NCI-H2107 (cell line): ENCODE measurements at regions not wholly inside any gene's neighbourhood (a gene's known extent, or its start where the extent isn't known, plus 50 kb on each side); places are given as distances from the start of the nearest gene placed in this dataset.

Experiments used
- DNase-seq: peaks from one replicate; lab custom pipeline; 2025; lab: John Stamatoyannopoulos, UW

DNA sequence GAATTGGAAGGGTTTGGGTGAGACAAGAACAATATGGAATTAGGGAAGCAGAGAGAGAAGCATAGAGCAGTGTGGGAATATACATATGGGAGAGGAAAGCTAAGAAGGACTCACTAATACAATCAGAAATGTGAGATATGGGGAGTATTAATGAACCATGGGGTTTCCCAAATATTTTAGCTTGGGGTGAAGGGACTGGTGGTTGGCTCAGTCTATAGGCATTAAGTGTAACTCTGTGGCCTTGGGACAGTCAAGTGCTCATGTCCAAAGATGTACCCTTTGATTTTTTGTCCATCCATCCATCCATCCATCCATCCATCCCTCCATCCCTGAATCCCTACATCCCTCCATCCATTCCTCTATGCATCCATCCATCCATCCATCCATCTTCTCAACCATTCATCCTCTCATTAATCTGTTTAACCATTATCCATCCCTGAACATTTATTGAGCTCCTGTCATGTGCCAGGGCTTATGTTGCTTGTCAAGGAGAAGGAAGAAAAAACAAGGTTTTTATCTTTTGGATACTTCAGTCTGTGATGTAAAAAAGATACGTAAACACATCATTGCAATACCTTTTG, 263.4 kb upstream of the CHD6 start:
- DNase-seq, result no peak

DNA sequence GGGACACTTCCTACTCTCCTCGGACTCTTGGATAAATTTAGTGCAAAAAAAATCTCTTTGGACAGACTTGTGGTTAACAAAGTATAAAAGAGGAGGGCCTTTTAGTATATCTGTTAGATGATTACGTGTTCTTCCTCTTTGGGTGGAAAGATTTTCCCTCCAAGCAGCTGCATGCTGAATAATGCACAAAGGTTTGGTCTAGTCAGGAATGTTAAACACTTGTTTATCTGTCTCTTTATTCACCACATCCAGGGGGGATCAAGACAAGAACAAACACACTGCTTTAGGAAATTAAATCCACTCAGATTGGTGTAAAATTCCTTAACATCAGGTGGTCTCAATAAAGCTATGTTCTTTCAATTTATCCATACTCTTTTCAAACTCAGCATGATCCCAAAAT, 260.9 kb upstream of the CHD6 start:
- no peak for DNase-seq

DNA sequence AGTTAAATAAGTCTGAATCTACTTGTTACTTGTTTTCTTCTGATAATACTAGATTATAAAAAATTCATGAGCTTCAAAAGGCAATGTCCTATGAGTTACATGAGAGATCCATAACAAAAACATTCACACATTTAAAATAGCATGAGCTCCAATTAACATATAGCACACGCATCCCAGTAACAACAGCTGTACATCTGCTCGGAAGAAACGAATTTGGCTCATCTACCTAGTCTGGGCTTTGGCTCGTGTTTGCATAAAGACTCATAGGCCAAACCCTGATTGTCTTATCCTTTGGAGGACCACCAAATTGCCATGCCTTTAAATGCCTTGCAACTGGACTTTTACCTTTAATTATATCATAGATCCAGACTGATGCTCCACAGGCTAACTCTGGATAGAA, 259.7 kb upstream of the CHD6 start:
- DNase-seq, result no peak

DNA sequence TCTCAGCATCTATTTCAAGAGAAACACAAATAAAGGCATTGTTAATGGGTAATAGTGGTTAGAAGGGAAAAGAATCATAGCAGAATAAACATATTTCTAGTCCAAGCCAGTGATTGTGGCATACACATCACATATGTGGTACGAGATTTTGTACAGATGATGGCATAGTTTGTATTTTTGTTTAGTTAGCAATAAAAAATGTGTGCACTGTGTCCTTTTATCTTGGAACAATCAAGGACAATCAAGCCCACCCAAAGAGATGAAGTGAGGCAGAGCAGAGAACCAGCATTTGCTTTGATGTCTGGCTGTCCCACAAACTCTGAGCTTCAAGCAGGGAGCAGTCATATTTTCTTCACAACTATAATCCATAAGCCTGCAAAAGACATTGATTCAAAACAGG, 256.5 kb upstream of the CHD6 start:
- no peak for DNase-seq

DNA sequence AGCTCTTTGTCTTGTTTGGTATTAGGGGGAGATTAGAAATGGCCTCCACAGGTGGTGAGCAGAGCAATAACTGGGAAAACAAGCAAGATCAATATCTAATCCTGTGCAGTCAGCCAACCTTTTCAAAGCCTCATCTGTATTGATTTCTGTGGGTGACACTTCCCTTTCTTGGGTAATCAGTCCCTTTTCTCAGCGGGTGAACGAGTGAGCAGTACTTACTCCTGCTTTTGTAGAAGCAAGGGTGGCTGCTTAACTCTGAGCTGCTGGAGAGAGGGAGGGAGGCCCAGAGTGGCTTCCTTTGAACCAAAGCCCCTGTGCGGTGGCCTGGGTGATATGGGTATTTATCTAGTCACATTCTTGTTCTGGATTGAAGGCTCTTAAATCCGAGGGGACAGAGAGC, 254.8 kb upstream of the CHD6 start:
- DNase-seq, result no peak

DNA sequence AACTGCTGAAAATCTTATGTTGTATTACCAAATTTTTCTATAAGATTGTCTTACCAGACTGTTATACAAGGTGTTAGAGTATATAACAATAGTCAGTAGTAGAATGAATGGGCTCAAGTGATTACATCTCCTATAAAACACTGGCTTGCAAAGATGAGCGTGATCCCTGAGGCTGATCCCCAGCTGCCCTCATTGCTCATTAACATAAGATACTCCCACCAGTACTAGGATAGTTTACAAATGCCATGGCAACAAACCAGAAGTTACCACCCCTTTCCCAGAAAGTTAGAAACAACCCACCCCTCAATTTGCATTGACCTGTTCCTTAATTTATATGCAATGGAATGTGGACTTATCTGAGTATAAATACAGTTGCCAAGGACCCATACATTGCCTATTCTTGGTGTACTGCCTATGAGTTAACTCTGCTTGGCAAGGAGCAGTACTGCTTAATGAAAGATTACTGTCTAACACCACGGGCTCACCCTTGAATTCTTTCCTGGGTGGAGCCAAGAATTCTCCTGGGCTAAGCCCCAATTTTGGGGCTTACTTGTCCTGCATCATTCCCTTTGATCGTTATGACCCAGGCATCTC, 252.8 kb upstream of the CHD6 start:
- DNase-seq, result no peak

DNA sequence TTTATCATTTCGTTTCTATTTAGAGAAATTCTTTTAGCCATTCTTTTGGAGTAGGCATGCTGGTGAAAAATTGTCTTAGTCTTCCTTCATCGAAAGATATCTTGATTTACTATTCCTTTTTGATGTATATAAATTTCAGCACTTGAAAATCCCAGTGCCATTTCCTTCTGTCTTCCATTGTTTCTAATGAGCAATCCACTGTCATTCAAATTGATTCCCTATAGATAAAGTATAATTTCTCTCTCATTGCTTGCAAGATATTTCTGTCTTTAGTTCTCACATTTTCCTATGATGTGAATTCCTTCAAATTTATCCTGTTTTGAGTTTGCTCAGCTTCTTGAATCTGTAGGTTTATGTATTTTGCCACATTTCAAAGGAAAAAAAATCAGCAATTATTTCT, 251.1 kb upstream of the CHD6 start:
- DNase-seq, result no peak

DNA sequence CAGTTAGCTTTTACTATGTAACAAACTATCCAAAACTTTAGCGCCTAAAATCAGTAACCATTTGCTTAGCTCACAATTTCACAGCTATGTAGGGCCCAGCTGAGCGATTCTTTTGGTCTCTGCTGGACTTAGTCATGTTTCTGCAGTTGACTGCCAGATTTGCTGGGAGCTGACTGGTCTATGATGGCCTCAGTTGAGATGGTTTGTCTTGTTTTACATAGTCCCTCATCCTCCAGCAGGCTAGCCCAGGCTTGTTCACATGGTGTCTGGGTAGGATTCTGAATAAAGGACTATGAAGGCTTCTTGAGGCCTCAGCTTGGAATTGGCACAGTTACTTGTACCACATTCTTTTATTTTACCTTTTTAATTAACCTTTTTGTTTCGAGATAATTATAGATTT, 247.8 kb upstream of the CHD6 start:
- DNase-seq, result no peak

DNA sequence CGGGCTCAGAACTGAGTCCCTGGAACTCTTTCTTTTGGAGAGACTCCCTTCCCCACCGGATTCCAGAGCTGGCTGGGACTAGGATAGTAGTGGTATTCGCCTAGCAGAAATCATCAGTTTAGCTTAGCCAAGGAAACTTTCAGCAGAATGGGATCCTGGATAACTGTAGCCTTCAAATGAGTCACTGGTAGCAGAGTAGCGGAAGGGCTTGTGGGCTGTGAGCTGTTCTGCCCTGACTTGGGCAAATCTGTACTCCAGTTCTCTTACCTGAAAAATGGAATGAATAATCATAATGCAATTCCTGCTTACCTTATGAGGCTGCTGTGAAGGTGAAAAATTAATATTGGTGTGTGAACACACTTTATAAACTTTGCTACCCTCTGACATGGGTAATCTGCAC, 244.3 kb upstream of the CHD6 start:
- DNase-seq, result no peak

DNA sequence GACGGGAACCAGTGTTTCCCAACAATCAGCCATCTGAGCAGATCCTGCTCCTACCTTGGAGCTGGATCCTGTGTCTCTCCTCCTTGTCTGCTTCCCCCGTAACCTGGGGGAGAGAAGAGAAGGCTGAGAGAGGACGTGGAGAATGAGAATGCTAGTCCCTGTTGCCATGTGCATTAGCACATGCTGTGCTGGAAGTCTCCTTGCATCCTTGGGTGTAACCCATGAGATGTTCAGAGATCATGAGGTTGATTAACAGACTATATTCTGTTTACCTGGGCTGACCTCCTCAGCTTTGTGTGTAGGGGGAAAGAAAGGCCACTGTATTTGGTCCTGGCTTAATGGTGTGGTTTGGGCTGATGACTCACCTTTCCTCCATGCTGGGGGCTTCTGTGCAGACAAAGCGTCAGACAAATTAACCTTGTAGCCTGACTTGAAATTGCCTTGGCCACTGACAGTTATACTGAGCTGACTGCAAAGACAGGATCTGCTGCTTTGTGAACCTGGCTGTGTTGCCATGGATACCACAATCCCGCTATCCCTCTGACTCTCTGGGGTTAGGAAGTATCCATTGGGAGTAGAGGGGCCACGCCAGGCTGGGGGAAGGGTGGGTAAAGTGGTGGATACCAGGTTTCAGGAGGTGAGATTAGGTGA, 243.7 kb upstream of the CHD6 start:
- no peak for DNase-seq

DNA sequence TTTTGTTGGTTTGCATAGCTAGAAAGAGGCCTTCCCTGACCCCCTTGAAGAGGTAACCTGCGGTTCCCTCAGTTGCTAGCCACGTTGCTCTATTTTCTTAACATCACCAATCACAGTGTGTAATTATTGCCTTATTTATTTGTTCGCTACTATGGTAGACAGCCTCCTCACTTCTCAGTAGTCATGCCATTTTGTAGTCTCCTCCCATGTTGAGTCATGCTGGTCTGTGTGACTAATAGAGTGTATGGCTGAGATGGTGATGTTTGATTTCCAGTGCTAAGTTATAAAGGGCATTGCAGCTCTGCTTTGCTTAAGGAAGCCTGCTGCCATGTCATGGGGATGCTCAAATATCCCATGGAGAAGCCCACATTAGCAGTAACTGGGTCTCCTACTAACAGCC, 236.6 kb upstream of the CHD6 start:
- DNase-seq, result no peak

DNA sequence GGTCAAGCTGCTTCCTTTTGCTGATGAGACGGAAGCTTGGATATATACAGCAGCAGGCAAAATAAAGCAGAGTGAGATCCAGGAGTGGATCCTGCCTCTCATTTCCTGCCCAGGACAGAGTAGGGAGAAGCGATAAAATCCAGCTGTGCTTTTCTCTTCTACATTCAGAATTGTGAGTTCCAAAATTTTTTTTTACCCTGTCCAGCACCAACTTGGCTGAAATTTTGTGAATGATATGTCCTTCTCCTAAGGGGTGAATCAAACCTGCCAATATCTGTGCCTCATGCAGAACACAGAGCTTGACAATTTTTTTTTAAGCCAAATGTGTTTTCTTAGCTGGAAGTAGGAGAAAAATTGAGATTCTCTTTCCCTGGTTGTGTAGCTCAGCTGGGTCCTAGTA, 235.6 kb upstream of the CHD6 start:
- no peak for DNase-seq

DNA sequence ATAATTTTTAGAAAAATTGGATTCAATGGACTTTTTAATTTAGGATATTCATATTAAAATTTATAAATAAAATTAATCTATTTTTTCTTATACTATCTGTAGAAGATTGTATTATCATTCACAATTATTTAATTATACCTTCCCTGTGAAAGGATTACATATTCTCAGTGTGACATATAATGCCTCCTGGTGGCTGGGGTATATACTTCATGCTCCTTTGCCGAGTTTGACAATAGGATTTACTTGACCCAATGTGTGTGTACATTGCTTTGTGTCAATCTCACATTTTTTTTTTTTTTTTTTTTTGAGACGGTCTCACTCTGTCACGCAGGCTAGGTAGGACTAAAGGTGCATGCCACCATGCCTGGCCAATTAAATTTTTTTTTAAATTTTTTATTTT, 230.0 kb upstream of the CHD6 start:
- no peak for DNase-seq

DNA sequence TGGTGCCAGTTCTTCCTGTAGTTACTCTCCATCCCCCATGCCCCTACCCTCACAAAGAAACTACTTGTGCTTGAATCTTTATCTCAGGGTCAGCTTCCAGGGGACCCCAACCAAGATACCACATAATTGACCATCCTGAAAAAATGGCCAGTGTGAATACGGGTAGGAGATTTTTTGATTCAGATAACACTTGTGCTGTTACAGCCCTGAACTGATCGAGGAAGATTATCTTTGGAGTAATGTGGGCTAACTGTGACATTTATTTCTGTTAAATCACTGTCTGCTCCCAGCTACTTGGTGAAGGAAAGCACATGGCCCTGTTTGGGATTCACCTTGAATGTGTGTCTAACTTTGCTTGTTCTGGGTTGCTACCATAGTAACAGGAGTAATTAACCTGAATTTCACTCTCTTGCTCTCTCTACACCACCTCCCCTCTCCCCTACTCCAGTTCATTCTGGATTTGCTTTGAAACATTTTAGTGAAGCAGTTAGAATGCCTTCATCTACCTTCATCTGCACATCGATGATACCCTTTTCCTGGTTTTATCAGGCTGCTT, 219.6 kb upstream of the CHD6 start:
- no peak for DNase-seq

DNA sequence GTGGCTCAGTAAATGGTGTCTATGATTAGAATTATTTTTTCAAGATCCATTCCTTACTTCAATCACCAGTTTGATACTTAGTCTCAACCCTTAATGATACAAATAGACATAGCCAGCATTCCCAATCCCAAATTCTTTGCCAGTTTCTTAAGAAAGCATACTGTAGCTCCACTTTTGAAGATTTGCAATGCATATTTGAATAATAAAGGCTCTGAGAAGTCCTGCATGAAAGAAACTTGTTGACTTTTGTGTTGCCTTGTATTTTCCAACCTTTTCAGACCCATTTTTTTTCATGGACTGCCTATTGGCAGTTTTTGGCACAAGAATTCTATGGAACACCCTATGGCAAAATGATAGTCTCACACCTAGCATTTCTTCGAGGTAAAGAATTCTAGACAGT, 215.6 kb upstream of the CHD6 start:
- DNase-seq, result no peak

DNA sequence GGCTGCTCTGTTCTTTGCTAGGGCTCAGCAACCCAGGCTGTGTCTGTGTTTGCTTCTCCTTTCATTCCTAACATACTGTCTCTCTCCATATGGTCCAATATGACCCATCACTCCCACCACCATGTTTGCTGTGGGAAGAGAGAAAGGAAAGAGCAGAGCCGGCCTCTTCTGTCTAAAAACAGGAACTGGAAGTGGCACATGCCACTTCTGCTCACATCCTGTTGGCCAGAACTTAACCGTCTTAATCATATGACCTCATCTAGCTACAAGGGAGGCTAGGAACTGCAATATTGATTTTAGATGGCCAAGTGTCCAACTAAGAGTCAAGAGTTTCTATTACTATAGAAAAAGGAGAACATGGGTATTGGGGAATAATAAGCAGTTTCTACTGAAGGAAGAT, 212.5 kb upstream of the CHD6 start:
- DNase-seq, result no peak

DNA sequence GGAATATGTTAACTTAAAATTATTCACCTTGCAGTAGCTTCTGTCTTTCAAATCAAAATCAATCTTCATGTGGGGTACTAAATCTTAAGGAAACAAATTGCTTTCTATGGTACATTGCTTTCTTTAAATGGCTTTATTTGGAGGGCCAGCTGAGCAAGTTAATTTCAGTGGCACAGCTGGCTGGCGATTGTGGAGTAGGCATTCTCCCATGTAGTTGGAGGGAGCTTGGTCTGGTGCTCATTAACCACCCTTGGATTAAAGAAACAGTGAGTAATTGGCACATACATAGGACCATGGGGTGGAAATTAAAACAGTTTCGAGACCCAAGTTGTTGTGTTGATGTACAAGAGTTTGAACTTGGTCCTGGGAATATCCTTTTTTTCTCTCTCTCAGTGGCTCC, 201.3 kb upstream of the CHD6 start:
- no peak for DNase-seq

DNA sequence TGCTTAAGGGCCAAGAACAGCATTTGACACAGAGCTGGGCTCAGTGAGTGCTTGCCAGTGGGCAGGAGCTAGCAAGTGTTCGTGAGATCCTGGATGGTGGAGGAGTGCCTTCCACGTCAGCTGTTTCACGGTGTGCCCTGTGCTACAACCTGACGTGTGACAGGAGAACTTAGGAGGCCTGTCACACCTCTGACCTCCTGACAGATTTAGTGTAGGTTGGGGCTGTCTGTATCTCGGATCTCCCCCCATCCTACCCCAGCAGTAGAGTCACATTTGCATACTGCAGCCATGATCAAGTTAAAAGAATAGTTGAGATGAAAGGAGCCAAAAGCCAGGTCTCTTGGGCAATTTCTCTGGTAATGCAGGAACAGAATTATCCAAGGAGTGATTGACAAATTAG, 200.8 kb upstream of the CHD6 start:
- no peak for DNase-seq

DNA sequence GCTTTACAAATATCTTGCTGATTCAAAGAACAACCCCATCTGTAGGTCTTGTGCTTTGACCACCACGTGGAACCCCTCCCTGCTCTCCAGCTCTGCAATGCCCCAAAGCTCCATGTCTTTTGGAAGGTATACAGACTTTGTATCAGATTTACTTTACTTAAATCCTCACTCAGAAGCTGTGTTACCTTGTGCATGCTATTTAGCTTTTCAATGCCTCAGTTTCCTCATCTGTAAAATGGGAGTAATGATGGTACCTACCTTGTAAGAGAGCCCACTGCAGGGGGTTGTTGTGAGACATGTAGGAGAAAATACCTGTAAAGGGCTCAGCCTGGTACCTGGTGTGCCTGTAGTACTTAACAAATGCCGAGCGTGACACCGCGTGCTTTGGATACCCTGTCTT, 200.2 kb upstream of the CHD6 start:
- DNase-seq, result no peak

DNA sequence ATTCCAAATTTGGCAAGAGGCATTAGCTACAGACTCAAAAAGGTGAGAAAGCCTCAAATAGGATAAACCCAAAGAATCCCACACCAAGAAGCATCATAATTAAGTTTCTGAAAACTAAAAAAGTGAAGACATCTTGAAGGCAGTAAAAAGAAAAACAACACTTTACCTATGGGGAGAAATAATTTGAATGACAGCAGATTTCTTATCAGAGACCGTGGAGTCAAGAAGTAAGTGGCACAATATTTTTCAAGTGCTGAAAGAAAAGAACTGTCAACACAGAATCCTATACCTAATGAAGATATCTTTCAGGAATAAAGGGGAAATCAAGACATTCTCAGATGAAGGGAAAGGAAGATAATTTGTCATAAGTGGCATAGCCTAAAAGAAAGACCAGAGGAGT, 193.3 kb upstream of the CHD6 start:
- DNase-seq, result no peak

DNA sequence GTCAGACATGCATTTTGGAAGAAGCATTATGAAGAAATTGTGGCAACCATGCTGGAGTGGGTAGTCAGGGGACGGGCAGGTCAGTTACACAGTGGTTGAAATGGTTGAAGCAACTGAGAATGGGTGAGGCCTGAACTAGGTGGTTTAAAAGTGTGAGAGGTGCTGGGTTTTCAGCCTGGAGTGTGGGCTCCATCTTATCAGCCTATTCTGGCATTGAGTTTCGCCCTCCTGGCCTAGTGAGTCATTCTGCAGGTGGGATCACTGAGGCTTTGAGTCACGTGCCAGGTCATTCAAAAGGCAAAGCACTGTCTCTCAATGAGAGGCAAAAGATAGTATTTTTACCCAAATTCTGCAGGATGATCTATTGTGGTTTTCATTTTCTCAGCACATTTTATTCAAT, 181.9 kb upstream of the CHD6 start:
- no peak for DNase-seq

DNA sequence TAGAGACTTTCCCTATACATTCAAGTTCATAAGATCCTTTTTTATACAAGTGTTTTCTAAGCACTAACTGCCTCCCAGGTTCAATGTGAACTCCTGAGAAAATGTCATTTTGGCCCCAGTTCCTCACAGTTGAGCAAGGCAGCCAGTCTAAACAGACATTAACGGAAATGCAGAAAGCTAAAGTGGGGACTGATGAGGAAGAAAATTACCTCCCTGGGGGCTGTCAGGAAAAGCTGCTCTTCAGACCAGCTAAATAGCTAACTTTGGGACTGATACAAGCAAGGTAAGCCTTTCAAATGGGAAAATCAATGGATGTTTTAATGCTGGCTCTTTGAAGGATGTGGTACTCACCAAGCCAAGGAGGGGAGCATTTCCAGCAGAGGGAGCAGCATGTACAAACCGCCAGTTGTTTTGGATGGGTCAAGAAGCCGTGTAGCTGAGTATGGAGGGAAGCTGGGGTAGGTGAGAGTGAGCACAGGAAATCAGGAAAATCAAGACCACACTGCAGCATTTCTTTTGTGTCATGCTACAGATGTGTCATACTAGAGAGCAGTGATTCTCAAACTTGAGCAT, 180.8 kb upstream of the CHD6 start:
- no peak for DNase-seq

DNA sequence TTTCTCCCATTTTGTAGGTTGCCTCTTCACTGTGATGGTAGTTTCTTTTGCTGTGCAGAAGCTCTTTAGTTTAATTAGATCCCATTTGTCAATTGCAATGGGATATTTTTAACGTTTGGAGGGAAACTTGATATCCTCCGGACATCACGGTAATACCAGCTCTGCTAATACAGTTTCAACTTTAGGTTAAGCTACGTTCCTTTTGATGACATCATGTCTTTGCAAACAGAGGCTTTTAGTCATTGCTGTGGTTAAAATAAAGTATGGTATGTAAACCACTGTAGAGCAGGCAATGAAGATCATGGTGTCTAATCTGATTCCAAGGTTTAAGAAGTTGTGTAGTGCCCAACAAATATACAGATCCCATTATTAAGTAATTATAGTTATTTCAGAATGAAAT, 168.0 kb upstream of the CHD6 start:
- no peak for DNase-seq
